Esophagus muscularis mucosa (tissue), 4 donors: ENCODE measurements at regions not wholly inside any gene's neighbourhood (a gene's known extent, or its start where the extent isn't known, plus 50 kb on each side); places are given as distances from the start of the nearest gene placed in this dataset.

Experiments
- DNase-seq: peaks from one replicate; pipeline ENCODE4 v3.0.0-alpha.2; 2017; ENCODE audit errors: extremely low spot score
- H3K27ac ChIP-seq, 4 donors: fragments of 200-600 bp; sonication (generic); replicated peaks in 1 of 4; 1 replicate in 3 of 4; 2 replicates in 1 of 4; pipeline ENCODE4 v1.5.1; 2016 to 2019; ENCODE audit warnings: mild to moderate bottlenecking in 1 of 4
- H3K27me3 ChIP-seq, 4 donors: fragments of 200-600 bp; sonication (generic); one replicate each; pipeline versions ENCODE4 v1.5.1 to v1.6.0; 2016 to 2019
- H3K36me3 ChIP-seq, 4 donors: fragments of 200-600 bp; sonication (generic); one replicate each; pipeline ENCODE4 v1.5.1; 2016 to 2019
- H3K4me1 ChIP-seq, 4 donors: fragments of 200-600 bp; sonication (generic); one replicate each; pipeline ENCODE4 v1.5.1; 2016 to 2019
- H3K4me3 ChIP-seq, 4 donors: fragments of 200-600 bp; sonication (generic); 1 replicate in 2 of 4; 2 replicates in 2 of 4; pipeline ENCODE4 v1.5.1; 2016 to 2019; ENCODE audit warnings: mild to moderate bottlenecking in 4 of 4, moderate library complexity in 1 of 4
- H3K9me3 ChIP-seq, 4 donors: fragments of 200-600 bp; sonication (generic); 1 replicate in 3 of 4; 2 replicates in 1 of 4; pipeline ENCODE4 v1.5.1; 2016 to 2019
- EP300 ChIP-seq: sonication (generic); formaldehyde crosslinking; IDR thresholded peaks from one replicate; pipeline ENCODE4 v1.6.1; 2017; ENCODE audit warnings: antibody characterized with exemption
- POLR2A ChIP-seq: fragments of 450-650 bp; IDR thresholded peaks from one replicate; pipeline ENCODE4 v1.6.1; 2017; ENCODE audit warnings: antibody characterized with exemption, moderate library complexity, mild to moderate bottlenecking, low read depth
- POLR2AphosphoS5 ChIP-seq, 2 donors: sonication (generic); formaldehyde crosslinking; IDR thresholded peaks; one replicate each; pipeline ENCODE4 v1.6.1; 2017; ENCODE audit warnings: antibody characterized with exemption in 2 of 2
- WGBS: methylation state at CpG from one replicate; pipeline ENCODE4 v1.1.5; 2018; 5-methylcytosine and 5-hydroxymethylcytosine counted together
- intact Hi-C: fragments of 100-400 bp; cut with DNase I; formaldehyde crosslinking; loops from one replicate; pipeline ENCODE4 v1.15.1; 2023
- TF ChIP-seq, protein P1 (sequence below), 3 experiments: fragments of 200-600 bp in 2 of 3; fragments of 450-650 bp in 1 of 3; sonication (generic) in 2 of 3; IDR thresholded peaks; one replicate each; pipeline ENCODE4 v1.5.1; 2017 to 2019; ENCODE audit warnings: antibody characterized with exemption in 3 of 3, mild to moderate bottlenecking in 2 of 3, moderate library complexity in 1 of 3

GRCh38 chr12:59193476-59194050, 273.3 kb upstream of the LRIG3 start:
- no peaks in the 10 kb centered on the region for H3K9me3 ChIP-seq
- no peaks in the 10 kb centered on the region for H3K27me3 ChIP-seq
- no peak overlapping the region for H3K27ac ChIP-seq
- intact Hi-C loops: no loop called here
- no peak overlapping the region for H3K4me3 ChIP-seq
- H3K36me3 ChIP-seq: no peaks in the 10 kb centered on the region
- 78% methylated on average over 1 of the region's 1 CpG for WGBS
- no peaks in the 10 kb centered on the region for H3K4me1 ChIP-seq
- DNase-seq: no peak
- TF ChIP-seq POLR2AphosphoS5 (IDR thresholded peaks at IDR 0.05) (no peak), EP300 (no peak)
- TF ChIP-seq, protein P1, sequence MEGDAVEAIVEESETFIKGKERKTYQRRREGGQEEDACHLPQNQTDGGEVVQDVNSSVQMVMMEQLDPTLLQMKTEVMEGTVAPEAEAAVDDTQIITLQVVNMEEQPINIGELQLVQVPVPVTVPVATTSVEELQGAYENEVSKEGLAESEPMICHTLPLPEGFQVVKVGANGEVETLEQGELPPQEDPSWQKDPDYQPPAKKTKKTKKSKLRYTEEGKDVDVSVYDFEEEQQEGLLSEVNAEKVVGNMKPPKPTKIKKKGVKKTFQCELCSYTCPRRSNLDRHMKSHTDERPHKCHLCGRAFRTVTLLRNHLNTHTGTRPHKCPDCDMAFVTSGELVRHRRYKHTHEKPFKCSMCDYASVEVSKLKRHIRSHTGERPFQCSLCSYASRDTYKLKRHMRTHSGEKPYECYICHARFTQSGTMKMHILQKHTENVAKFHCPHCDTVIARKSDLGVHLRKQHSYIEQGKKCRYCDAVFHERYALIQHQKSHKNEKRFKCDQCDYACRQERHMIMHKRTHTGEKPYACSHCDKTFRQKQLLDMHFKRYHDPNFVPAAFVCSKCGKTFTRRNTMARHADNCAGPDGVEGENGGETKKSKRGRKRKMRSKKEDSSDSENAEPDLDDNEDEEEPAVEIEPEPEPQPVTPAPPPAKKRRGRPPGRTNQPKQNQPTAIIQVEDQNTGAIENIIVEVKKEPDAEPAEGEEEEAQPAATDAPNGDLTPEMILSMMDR (IDR thresholded peaks at IDR 0.05): no peak

GRCh38 chr12:59191372-59191771, 271.1 kb upstream of the LRIG3 start:
- intact Hi-C loops: no loop called here
- Histone ChIP-seq H3K36me3 (no peaks in the 10 kb centered on the region), H3K27ac (no peak overlapping the region), H3K4me3 (no peak overlapping the region), H3K27me3 (no peaks in the 10 kb centered on the region), H3K9me3 (no peaks in the 10 kb centered on the region), H3K4me1 (no peaks in the 10 kb centered on the region)
- 56% methylated on average over 1 of the region's 1 CpG for WGBS
- TF ChIP-seq, protein P1 (IDR thresholded peaks at IDR 0.05): no peak
- TF ChIP-seq EP300: no peak
- no peak for DNase-seq

DNA sequence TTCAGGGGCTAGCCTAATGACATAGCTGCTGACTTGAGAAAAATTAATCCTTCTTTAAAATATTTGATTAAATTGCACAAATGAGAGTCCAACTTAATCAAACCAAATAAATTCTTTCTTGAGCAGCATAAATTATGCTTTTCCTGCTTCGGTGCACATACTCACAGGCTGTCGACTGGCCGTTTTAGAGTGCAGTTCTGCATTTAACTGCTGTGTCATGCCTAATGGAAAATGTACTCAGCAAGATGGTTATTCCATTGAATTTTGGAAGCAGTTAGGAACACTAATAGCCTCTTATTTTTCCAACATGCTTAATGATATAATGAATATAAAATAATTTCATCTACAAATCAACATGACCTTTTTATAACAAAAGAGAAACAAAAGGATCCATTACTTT, 266.1 kb upstream of the LRIG3 start:
- Histone ChIP-seq H3K27ac (no peak overlapping the region), H3K36me3 (no peaks in the 10 kb centered on the region), H3K9me3 (no peaks in the 10 kb centered on the region), H3K27me3 (no peaks in the 10 kb centered on the region), H3K4me3 (no peak overlapping the region), H3K4me1 (no peaks in the 10 kb centered on the region)
- 47% methylated on average over 3 of the region's 3 CpGs for WGBS
- TF ChIP-seq, protein P1 (IDR thresholded peaks at IDR 0.05): no peak
- no peak for TF ChIP-seq EP300
- TF ChIP-seq POLR2AphosphoS5 (IDR thresholded peaks at IDR 0.05): no peak
- no peak for TF ChIP-seq POLR2A
- DNase-seq: no peak
- intact Hi-C loops: no loop called here

GRCh38 chr12:59185295-59185694, 265.0 kb upstream of the LRIG3 start:
- H3K27me3 ChIP-seq: no peaks in the 10 kb centered on the region
- H3K27ac ChIP-seq: no peak overlapping the region
- no peaks in the 10 kb centered on the region for H3K36me3 ChIP-seq
- H3K4me3 ChIP-seq: no peak overlapping the region
- no peak for DNase-seq
- H3K4me1 ChIP-seq: no peaks in the 10 kb centered on the region
- WGBS: 58% methylated on average over 4 of the region's 4 CpGs
- no peaks in the 10 kb centered on the region for H3K9me3 ChIP-seq
- TF ChIP-seq POLR2AphosphoS5 (IDR thresholded peaks at IDR 0.05) (no peak), EP300 (no peak), POLR2A (no peak)
- TF ChIP-seq, protein P1 (IDR thresholded peaks at IDR 0.05): no peak
- intact Hi-C loops: no loop called here

DNA sequence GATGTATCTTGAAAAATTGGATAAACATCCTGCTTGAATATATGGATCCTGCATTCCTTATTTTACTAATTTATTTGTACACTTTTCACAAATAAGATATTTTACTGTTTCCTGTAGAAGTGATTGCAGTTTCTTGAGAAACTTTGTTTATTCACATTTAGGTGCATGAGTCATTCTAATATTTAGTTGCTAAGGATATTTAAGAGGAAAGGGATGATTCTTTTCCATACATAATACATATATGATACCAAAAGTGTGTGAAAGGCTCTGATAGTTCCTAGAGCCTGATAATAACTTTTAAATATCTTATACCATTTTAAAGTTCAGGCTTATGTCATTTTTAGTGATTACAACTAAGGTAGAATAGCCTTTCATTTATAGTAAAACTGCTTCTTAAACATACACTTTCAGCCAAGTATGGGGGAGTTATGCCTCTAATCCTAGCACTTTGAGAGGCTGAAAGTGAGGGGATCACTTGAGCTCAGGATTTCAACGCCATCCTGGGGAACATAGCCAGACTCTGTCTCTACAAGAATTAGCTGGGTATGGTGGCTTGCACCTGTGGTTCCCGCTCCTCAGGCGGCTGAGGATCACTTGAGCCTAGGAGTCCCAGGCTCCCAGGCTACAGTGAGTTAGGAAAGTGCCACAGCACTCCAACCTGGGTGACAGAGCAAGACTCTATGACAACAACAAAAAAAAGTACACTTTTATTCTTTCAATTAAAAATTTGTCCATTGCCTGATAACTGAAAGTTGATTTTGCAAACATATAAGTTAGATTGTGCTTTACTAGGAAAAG, 262.6 kb upstream of the LRIG3 start:
- no peaks in the 10 kb centered on the region for H3K27me3 ChIP-seq
- WGBS: 89% methylated on average over 3 of the region's 3 CpGs
- H3K36me3 ChIP-seq: no peaks in the 10 kb centered on the region
- H3K4me3 ChIP-seq: no peak overlapping the region
- no peaks in the 10 kb centered on the region for H3K9me3 ChIP-seq
- TF ChIP-seq, protein P1 (IDR thresholded peaks at IDR 0.05): no peak
- TF ChIP-seq POLR2AphosphoS5 (IDR thresholded peaks at IDR 0.05) (no peak), POLR2A (no peak), EP300 (no peak)
- no peak overlapping the region for H3K27ac ChIP-seq
- intact Hi-C loops: no loop called here
- DNase-seq: no peak
- H3K4me1 ChIP-seq: no peaks in the 10 kb centered on the region
